GM18907 (cell line): ENCODE measurements at regions not wholly inside any gene's neighbourhood (a gene's known extent, or its start where the extent isn't known, plus 50 kb on each side); places are given as distances from the start of the nearest gene placed in this dataset.

Source experiments
- ATAC-seq: cut with Tn5 transposase; IDR thresholded peaks from one replicate; pipeline ENCODE4 v1.9.1; 2021; ENCODE audit warnings: mild to moderate bottlenecking, moderate library complexity; ENCODE audit not compliant: unreplicated experiment

- no peak for ATAC-seq
These were observed 210.0 kb downstream of the KLHL4 start for GRCh38 chrX:87727620-87728019.

GRCh38 chrX:87728024-87728423 lies 210.4 kb downstream of the KLHL4 start:
- ATAC-seq, result no peak

GRCh38 chrX:87728459-87728858 lies 210.9 kb downstream of the KLHL4 start:
- ATAC-seq, result no peak

GRCh38 chrX:87732133-87732532 lies 214.5 kb downstream of the KLHL4 start:
- ATAC-seq, result no peak

- no peak for ATAC-seq
These were observed 219.0 kb downstream of the KLHL4 start for GRCh38 chrX:87736576-87736975.

GRCh38 chrX:87744391-87744790 lies 226.8 kb downstream of the KLHL4 start:
- ATAC-seq, result no peak

GRCh38 chrX:87755493-87755892 lies 237.9 kb downstream of the KLHL4 start:
- no peak for ATAC-seq

- ATAC-seq, result no peak
These were observed 271.4 kb downstream of the KLHL4 start for GRCh38 chrX:87788976-87789375.

GRCh38 chrX:87798039-87798438 lies 280.4 kb downstream of the KLHL4 start:
- ATAC-seq, result no peak

- ATAC-seq, result no peak
These were observed 288.4 kb downstream of the KLHL4 start for GRCh38 chrX:87805829-87806490.

GRCh38 chrX:87808576-87809243 lies 291.1 kb downstream of the KLHL4 start:
- no peak for ATAC-seq

- no peak for ATAC-seq
These were observed 296.0 kb downstream of the KLHL4 start for GRCh38 chrX:87813566-87813965.

- ATAC-seq, result no peak
These were observed 329.4 kb downstream of the KLHL4 start for GRCh38 chrX:87846956-87847355.

- peak; percentile 69 for ATAC-seq
These were observed 355.8 kb downstream of the KLHL4 start for GRCh38 chrX:87873347-87873941.

- peak; percentile 48 for ATAC-seq
These were observed 356.4 kb downstream of the KLHL4 start for GRCh38 chrX:87874043-87874442.

GRCh38 chrX:87878926-87879325 lies 361.3 kb downstream of the KLHL4 start:
- no peak for ATAC-seq

GRCh38 chrX:87890437-87890836 lies 372.8 kb downstream of the KLHL4 start:
- no peak for ATAC-seq

GRCh38 chrX:87895421-87895820 lies 377.8 kb downstream of the KLHL4 start:
- ATAC-seq, result no peak

GRCh38 chrX:87896057-87896456 lies 378.5 kb downstream of the KLHL4 start:
- ATAC-seq, result no peak

- peak; percentile 87 for ATAC-seq
These were observed 382.8 kb downstream of the KLHL4 start for GRCh38 chrX:87900320-87900908.

GRCh38 chrX:87901060-87901459 lies 383.5 kb downstream of the KLHL4 start:
- ATAC-seq, result no peak

- ATAC-seq, result no peak
These were observed 397.1 kb downstream of the KLHL4 start for GRCh38 chrX:87914726-87915125.
